ENCODE measurements at regions not wholly inside any gene's neighbourhood (a gene's known extent, or its start where the extent isn't known, plus 50 kb on each side); places are given as distances from the start of the nearest gene placed in this dataset.

DNA sequence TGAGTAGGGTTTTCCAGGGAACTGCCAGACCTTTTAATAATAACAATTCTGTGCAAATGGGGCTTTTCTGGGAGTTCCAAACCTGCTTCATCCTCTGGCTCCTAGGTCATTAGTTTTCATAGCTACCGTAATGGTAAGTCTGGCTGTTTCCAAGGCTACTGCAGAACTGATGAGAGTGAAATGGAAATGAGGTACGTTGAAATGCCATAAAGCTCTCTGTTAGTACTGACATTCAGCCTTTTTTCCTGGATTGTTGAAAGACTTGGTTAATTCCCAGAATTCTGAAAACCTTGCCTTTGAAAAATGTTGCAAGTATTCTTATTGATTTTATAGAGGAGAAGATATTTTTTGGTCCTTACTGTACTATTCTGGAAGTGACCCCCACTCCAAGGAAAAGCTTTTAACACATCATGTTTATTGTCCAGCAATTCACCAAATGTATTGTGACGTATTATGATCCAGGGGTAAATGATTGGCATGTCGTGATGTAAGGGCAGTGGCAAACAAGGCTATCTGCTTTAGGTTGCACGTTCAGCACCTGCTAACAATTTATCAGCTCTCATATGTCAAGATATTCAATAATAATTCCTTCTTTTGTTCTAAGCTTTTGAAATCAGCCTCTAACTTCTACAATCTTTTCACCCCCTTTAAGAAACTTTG lies 767.0 kb upstream of the RAB6C start:
- TF ChIP-seq, protein P1, sequence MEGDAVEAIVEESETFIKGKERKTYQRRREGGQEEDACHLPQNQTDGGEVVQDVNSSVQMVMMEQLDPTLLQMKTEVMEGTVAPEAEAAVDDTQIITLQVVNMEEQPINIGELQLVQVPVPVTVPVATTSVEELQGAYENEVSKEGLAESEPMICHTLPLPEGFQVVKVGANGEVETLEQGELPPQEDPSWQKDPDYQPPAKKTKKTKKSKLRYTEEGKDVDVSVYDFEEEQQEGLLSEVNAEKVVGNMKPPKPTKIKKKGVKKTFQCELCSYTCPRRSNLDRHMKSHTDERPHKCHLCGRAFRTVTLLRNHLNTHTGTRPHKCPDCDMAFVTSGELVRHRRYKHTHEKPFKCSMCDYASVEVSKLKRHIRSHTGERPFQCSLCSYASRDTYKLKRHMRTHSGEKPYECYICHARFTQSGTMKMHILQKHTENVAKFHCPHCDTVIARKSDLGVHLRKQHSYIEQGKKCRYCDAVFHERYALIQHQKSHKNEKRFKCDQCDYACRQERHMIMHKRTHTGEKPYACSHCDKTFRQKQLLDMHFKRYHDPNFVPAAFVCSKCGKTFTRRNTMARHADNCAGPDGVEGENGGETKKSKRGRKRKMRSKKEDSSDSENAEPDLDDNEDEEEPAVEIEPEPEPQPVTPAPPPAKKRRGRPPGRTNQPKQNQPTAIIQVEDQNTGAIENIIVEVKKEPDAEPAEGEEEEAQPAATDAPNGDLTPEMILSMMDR (IDR thresholded peaks at IDR 0.05; ENCODE audit: unreplicated experiment), result no peak
- Mint-ChIP-seq H3K27ac (no peak overlapping the region), H3K4me3 (ENCODE audit: low read depth) (no peak overlapping the region), H3K4me1 (ENCODE audit: low read depth) (peaks cover 14% of the 10 kb centered on the region), H3K27me3 (peaks cover 5% of the 10 kb centered on the region), H3K36me3 (ENCODE audit: insufficient read depth) (no peaks in the 10 kb centered on the region), H3K9me3 (ENCODE audit: low read depth) (no peaks in the 10 kb centered on the region)
- no peak for DNase-seq (ENCODE audit: low spot score, unreplicated experiment)

DNA sequence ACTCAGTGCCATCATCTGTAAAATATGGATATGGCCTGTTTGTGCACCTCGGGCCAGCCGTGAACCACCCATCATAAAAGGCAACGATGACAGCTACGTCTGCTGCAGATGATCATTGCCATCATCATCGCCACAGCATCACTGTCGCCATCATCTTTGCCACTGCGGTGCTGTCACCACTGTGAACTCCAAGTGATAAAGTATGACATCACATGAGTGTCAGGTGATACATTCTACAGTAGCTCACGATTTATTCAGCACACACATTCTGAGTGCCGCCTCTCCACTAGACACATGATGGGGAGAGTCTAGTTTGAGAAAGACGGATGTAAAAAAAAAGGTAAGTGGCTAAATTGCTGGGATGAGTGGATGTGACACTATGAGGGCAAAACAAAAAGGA lies 755.4 kb upstream of the RAB6C start:
- Mint-ChIP-seq H3K27ac (no peak overlapping the region), H3K9me3 (ENCODE audit: low read depth) (no peaks in the 10 kb centered on the region), H3K36me3 (ENCODE audit: insufficient read depth) (no peaks in the 10 kb centered on the region), H3K4me3 (ENCODE audit: low read depth) (no peak overlapping the region), H3K27me3 (peaks cover 13% of the 10 kb centered on the region), H3K4me1 (ENCODE audit: low read depth) (no peaks in the 10 kb centered on the region)
- TF ChIP-seq, protein P1 (IDR thresholded peaks at IDR 0.05; ENCODE audit: unreplicated experiment), result no peak
- DNase-seq (ENCODE audit: low spot score, unreplicated experiment), result no peak

DNA sequence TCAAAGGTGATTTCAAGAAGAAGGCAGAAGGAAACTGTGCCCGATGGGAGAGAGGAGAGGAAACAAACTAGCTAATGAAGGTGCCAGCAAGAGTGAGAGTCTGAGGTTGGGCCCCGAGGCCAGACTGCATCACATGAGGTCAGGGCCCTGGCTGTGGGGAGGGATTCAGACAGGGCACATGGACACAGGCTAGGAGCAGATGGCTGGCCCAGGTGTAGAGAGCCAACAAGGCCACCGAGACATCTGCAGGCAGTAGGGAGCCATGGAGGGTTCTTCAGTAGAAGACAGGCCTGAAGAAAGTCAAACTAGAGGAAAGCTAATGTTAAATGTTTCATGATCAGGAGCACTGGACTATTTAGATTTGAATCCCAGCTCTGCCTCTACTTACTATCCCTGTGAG lies 755.0 kb upstream of the RAB6C start:
- no peaks in the 10 kb centered on the region for H3K4me1 Mint-ChIP-seq (ENCODE audit: low read depth)
- H3K27me3 Mint-ChIP-seq, result peaks cover 13% of the 10 kb centered on the region
- no peaks in the 10 kb centered on the region for H3K36me3 Mint-ChIP-seq (ENCODE audit: insufficient read depth)
- no peak for DNase-seq (ENCODE audit: low spot score, unreplicated experiment)
- H3K4me3 Mint-ChIP-seq (ENCODE audit: low read depth), result no peak overlapping the region
- no peaks in the 10 kb centered on the region for H3K9me3 Mint-ChIP-seq (ENCODE audit: low read depth)
- no peak overlapping the region for H3K27ac Mint-ChIP-seq
- TF ChIP-seq, protein P1 (IDR thresholded peaks at IDR 0.05; ENCODE audit: unreplicated experiment), result no peak

DNA sequence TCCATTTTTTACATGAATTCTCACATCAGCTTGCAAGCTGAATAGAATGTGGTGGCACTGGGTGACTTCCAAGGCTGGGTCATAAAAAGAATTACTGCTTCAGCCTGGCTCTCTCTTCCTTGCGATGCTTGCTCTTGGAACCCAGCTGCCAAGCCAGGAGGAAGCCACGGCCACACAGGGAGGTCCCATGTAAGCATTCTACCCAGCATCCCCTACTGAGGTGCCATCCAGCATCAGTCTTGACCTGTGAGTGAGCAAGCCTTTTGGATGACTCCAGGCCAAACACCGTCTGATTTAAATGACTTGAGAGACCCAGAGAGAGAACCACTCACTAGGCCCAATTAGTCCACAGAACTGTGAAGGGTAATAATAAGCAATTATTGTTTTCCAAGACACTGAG lies 750.3 kb upstream of the RAB6C start:
- Mint-ChIP-seq H3K36me3 (ENCODE audit: insufficient read depth) (no peaks in the 10 kb centered on the region), H3K27ac (no peak overlapping the region), H3K27me3 (peaks cover 9% of the 10 kb centered on the region), H3K4me1 (ENCODE audit: low read depth) (no peaks in the 10 kb centered on the region), H3K4me3 (ENCODE audit: low read depth) (no peak overlapping the region), H3K9me3 (ENCODE audit: low read depth) (no peaks in the 10 kb centered on the region)
- TF ChIP-seq, protein P1 (IDR thresholded peaks at IDR 0.05; ENCODE audit: unreplicated experiment), result no peak
- DNase-seq (ENCODE audit: low spot score, unreplicated experiment), result no peak

DNA sequence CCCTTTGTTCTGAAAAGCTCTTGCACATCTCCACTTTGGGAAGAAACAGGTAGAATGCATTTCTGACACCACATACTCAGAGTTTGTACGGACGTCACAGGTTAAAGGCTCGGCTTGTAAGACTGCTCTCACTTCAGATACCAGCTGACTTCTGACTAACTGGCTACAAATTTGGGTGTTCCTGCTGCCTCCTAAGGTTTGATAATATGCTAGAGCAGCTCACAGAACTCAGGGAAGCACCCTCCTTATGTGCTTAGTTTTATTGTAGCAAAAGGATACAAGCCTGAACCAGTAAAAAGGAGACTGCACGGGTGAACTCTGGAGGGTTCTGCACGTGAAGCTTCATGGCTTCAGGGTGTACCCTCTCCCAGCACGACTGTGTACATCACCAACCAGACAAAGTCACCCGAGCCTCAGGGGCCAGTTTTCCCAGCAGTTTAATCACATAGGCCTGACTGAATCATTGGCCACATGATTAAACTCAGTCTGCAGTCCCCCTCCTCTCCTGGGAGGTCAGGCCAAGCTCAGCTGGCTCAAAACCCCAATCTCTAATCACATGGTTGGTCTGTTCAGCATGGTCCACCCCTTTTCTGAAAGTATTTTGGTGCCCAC lies 749.5 kb upstream of the RAB6C start:
- DNase-seq (ENCODE audit: low spot score, unreplicated experiment), result no peak
- no peak overlapping the region for H3K27ac Mint-ChIP-seq
- no peak overlapping the region for H3K4me3 Mint-ChIP-seq (ENCODE audit: low read depth)
- H3K36me3 Mint-ChIP-seq (ENCODE audit: insufficient read depth), result no peaks in the 10 kb centered on the region
- TF ChIP-seq, protein P1 (IDR thresholded peaks at IDR 0.05; ENCODE audit: unreplicated experiment), result no peak
- H3K9me3 Mint-ChIP-seq (ENCODE audit: low read depth), result no peaks in the 10 kb centered on the region
- H3K4me1 Mint-ChIP-seq (ENCODE audit: low read depth), result no peaks in the 10 kb centered on the region
- H3K27me3 Mint-ChIP-seq, result peaks cover 6% of the 10 kb centered on the region
